SK-N-SH (cell line): ENCODE measurements at regions not wholly inside any gene's neighbourhood (a gene's known extent, or its start where the extent isn't known, plus 50 kb on each side); places are given as distances from the start of the nearest gene placed in this dataset.

ENCODE experiments used
- CTCF ChIA-PET: fragments of 300-600, 350-600 bp; formaldehyde crosslinking; extraction: SDS; loops from one replicate; lab custom pipeline; 2021; lab: Yijun Ruan, JAX
- POLR2A ChIA-PET: fragments of 350-600 bp; sonication (Branson Sonifier 250); formaldehyde crosslinking; extraction: SDS; loops from one replicate; lab custom pipeline; 2020; ENCODE audit warnings: antibody characterized with exemption, inconsistent platforms; lab: Yijun Ruan, JAX
- DNase-seq: peaks from one replicate; pipeline ENCODE4 v3.0.0; 2012
- H2AFZ ChIP-seq: fragments of 200-600 bp; sonication (generic); 2 replicates; pipeline ENCODE4 v1.8.1; 2016; ENCODE audit warnings: antibody characterized with exemption, mild to moderate bottlenecking, low read depth
- H3F3A ChIP-seq: fragments of 200-600 bp; sonication (generic); replicated peaks from 2 replicates; pipeline ENCODE3; 2016; ENCODE audit warnings: antibody characterized with exemption, mild to moderate bottlenecking; ENCODE audit not compliant: insufficient read depth
- H3K27ac ChIP-seq, 2 experiments: fragments of 200-500 bp in 1 of 2; fragments of 200-600 bp in 1 of 2; sonication (Bioruptor generic) in 1 of 2; sonication (generic), shearing (Covaris generic) in 1 of 2; 2 replicates each; pipeline versions ENCODE4 v1.5.1 to v1.6.1; 2014 to 2016; ENCODE audit warnings: low read depth in 2 of 2, inconsistent platforms in 1 of 2, low read length in 1 of 2, mild to moderate bottlenecking in 1 of 2, mixed read lengths in 1 of 2
- H3K27me3 ChIP-seq: fragments of 200-600 bp; sonication (generic), shearing (Covaris generic); 2 replicates; pipeline ENCODE4 v1.6.1; 2016; ENCODE audit warnings: mixed run types; ENCODE audit not compliant: insufficient read depth
- H3K36me3 ChIP-seq, 2 experiments: fragments of 200-500 bp in 1 of 2; fragments of 200-600 bp in 1 of 2; sonication (Bioruptor generic) in 1 of 2; sonication (generic) in 1 of 2; replicated peaks in 1 of 2; 2 replicates each; pipeline versions ENCODE3 to v1.5.1; 2014 to 2016; ENCODE audit warnings: low read length in 1 of 2, mild to moderate bottlenecking in 1 of 2; ENCODE audit not compliant: insufficient read depth in 2 of 2, control insufficient read depth in 1 of 2
- H3K4me1 ChIP-seq, 2 experiments: fragments of 200-500 bp in 1 of 2; fragments of 200-600 bp in 1 of 2; sonication (Bioruptor generic) in 1 of 2; sonication (generic), shearing (Covaris generic) in 1 of 2; 2 replicates each; pipeline versions ENCODE4 v1.5.1 to v1.6.1; 2014 to 2016; ENCODE audit warnings: low read depth in 1 of 2, low read length in 1 of 2, mixed run types in 1 of 2; ENCODE audit not compliant: insufficient read depth in 2 of 2, control insufficient read depth in 1 of 2
- H3K4me2 ChIP-seq: fragments of 200-600 bp; sonication (generic), shearing (Covaris generic); 2 replicates; pipeline ENCODE4 v1.6.1; 2017; ENCODE audit warnings: mixed run types
- H3K4me3 ChIP-seq, 2 experiments: fragments of 200-500 bp in 1 of 2; fragments of 200-600 bp in 1 of 2; sonication (Bioruptor generic) in 1 of 2; sonication (generic), shearing (Covaris generic) in 1 of 2; 2 replicates each; pipeline versions ENCODE4 v1.5.1 to v1.8.1; 2014 to 2016; ENCODE audit warnings: low read depth in 2 of 2, inconsistent platforms in 1 of 2, low read length in 1 of 2, mild to moderate bottlenecking in 1 of 2, mixed read lengths in 1 of 2, moderate library complexity in 1 of 2
- H3K79me2 ChIP-seq: fragments of 200-600 bp; sonication (generic); 2 replicates; pipeline ENCODE4 v1.8.1; 2017; ENCODE audit warnings: mild to moderate bottlenecking; ENCODE audit not compliant: insufficient read depth
- H3K9ac ChIP-seq: fragments of 200-600 bp; sonication (generic); 2 replicates; pipeline ENCODE4 v1.6.1; 2017; ENCODE audit warnings: mixed run types
- H3K9me2 ChIP-seq: fragments of 200-600 bp; sonication (generic); 2 replicates; pipeline ENCODE4 v1.6.1; 2017; ENCODE audit warnings: mixed run types
- H3K9me3 ChIP-seq: fragments of 200-600 bp; sonication (generic); 2 replicates; pipeline ENCODE4 v1.6.1; 2017; ENCODE audit warnings: mixed run types, mild to moderate bottlenecking, moderate library complexity
- H4K20me1 ChIP-seq: fragments of 200-600 bp; sonication (generic); 2 replicates; pipeline ENCODE4 v1.6.1; 2017; ENCODE audit warnings: mild to moderate bottlenecking, mixed run types; ENCODE audit not compliant: insufficient read depth
- EZH2phosphoT487 ChIP-seq: fragments of 200-600 bp; sonication (generic); IDR thresholded peaks from 2 replicates; pipeline ENCODE4 v1.6.1; 2017; ENCODE audit warnings: low read depth, mixed run types, mild to moderate bottlenecking, antibody characterized with exemption, moderate library complexity, borderline replicate concordance
- FOSL2 ChIP-seq: IDR thresholded peaks from 2 replicates; pipeline ENCODE4 v1.4.0; 2012; ENCODE audit warnings: low read depth, mild to moderate bottlenecking, moderate library complexity, borderline replicate concordance
- FOXJ3 ChIP-seq: sonication (generic); formaldehyde crosslinking; IDR thresholded peaks from 2 replicates; pipeline ENCODE4 v1.5.1; 2020; ENCODE audit warnings: mild to moderate bottlenecking, missing genetic modification reagents
- JUND ChIP-seq: IDR thresholded peaks from 2 replicates; pipeline ENCODE4 v1.4.0; 2012
- NFIC ChIP-seq: IDR thresholded peaks from 2 replicates; pipeline ENCODE4 v1.4.0; 2012; ENCODE audit warnings: borderline replicate concordance
- SMC3 ChIP-seq: IDR thresholded peaks from 2 replicates; pipeline ENCODE4 v1.6.1; 2012; ENCODE audit warnings: low read depth, low read length, improper control_type of control experiment
- WGBS: methylation state at CpG from one replicate; pipeline ENCODE4 v1.1.6; 2017; ENCODE audit warnings: low lambda C conversion rate; 5-methylcytosine and 5-hydroxymethylcytosine counted together
- TF ChIP-seq, protein P1 (sequence below): IDR thresholded peaks from 2 replicates; pipeline ENCODE4 v1.6.1; 2012; ENCODE audit warnings: mild to moderate bottlenecking, low read depth, low read length, moderate library complexity
- TF ChIP-seq, protein P2 (sequence below): fragments of 150-350 bp; IDR thresholded peaks from 2 replicates; pipeline ENCODE4 v1.6.1; 2017; ENCODE audit warnings: antibody characterized with exemption, low read length, low read depth, borderline replicate concordance

DNA sequence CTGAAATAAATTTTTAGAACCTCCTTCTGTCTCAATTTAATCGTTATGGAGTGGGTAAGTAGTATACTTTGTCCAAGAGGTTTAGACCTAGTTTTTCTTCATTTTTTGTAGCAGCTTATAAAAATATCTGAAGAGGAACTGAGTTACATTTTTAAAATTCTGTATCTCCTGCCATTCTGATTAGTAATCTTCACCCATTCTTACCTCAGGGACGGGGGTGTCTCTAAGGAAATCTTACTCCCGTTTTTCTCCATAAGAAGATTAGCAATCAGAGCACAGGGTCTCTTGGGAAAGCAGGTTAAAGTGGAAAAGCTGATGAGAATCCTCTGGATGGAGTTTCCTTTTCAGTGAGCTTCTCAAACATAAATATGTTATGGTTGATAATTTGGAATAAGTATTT lies 259.3 kb upstream of the FAM83B start:
- Histone ChIP-seq H3K36me3 (no peaks in the 10 kb centered on the region), H3K9ac (no peak overlapping the region), H3K9me2 (peaks cover 3% of the 10 kb centered on the region; the same call in 1 of the 2 replicates), H3K4me1 (no peaks in the 10 kb centered on the region), H3K4me3 (no peak overlapping the region), H3K27ac (no peak overlapping the region), H3F3A (no peaks in the 10 kb centered on the region), H3K9me3 (no peaks in the 10 kb centered on the region), H4K20me1 (no peaks in the 10 kb centered on the region), H2AFZ (no peak overlapping the region), H3K27me3 (no peaks in the 10 kb centered on the region), H3K79me2 (no peaks in the 10 kb centered on the region), H3K4me2 (no peak overlapping the region)
- POLR2A ChIA-PET = no interaction called here
- WGBS = 2% methylated on average over 3 of the region's 3 CpGs
- CTCF ChIA-PET = interaction anchor here (2.1 kb wide), 1 partner anchor 12 kb away, joined by 6 read pairs; no protein-coding TSS in a partner anchor
- TF ChIP-seq, protein P1, sequence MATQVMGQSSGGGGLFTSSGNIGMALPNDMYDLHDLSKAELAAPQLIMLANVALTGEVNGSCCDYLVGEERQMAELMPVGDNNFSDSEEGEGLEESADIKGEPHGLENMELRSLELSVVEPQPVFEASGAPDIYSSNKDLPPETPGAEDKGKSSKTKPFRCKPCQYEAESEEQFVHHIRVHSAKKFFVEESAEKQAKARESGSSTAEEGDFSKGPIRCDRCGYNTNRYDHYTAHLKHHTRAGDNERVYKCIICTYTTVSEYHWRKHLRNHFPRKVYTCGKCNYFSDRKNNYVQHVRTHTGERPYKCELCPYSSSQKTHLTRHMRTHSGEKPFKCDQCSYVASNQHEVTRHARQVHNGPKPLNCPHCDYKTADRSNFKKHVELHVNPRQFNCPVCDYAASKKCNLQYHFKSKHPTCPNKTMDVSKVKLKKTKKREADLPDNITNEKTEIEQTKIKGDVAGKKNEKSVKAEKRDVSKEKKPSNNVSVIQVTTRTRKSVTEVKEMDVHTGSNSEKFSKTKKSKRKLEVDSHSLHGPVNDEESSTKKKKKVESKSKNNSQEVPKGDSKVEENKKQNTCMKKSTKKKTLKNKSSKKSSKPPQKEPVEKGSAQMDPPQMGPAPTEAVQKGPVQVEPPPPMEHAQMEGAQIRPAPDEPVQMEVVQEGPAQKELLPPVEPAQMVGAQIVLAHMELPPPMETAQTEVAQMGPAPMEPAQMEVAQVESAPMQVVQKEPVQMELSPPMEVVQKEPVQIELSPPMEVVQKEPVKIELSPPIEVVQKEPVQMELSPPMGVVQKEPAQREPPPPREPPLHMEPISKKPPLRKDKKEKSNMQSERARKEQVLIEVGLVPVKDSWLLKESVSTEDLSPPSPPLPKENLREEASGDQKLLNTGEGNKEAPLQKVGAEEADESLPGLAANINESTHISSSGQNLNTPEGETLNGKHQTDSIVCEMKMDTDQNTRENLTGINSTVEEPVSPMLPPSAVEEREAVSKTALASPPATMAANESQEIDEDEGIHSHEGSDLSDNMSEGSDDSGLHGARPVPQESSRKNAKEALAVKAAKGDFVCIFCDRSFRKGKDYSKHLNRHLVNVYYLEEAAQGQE = no peak
- TF ChIP-seq EZH2phosphoT487 = no peak
- no peak for TF ChIP-seq NFIC
- TF ChIP-seq JUND = no peak
- TF ChIP-seq FOXJ3 (CRISPR knock-in tag) = no peak
- no peak for TF ChIP-seq FOSL2
- no peak for TF ChIP-seq SMC3
- TF ChIP-seq, protein P2, sequence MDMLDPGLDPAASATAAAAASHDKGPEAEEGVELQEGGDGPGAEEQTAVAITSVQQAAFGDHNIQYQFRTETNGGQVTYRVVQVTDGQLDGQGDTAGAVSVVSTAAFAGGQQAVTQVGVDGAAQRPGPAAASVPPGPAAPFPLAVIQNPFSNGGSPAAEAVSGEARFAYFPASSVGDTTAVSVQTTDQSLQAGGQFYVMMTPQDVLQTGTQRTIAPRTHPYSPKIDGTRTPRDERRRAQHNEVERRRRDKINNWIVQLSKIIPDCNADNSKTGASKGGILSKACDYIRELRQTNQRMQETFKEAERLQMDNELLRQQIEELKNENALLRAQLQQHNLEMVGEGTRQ = no peak
- DNase-seq = no peak

DNA sequence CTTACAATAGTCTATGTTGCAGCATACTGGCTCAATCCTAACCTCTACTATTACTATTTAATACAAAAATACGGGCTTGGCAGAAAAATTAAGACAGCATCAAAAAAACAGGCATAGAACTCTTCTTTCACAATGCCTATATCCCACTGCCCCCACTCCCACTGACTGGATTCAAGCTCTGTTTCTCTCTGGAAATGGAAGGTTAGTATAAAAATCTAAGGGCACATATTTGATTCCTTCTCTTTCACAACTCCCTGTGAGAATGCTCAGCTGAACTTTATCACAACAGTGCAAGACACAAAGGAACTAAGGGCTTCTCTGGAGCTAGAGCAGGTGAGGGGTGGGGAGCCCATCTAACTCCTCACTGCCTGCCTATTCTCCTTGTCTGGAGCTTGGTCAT lies 258.4 kb upstream of the FAM83B start:
- no peak for TF ChIP-seq FOSL2
- 4% methylated on average over 1 of the region's 1 CpG for WGBS
- no peaks in the 10 kb centered on the region for H3K4me1 ChIP-seq
- H3F3A ChIP-seq = no peaks in the 10 kb centered on the region
- no peaks in the 10 kb centered on the region for H4K20me1 ChIP-seq
- POLR2A ChIA-PET = no interaction called here
- H3K4me3 ChIP-seq = no peak overlapping the region
- no peaks in the 10 kb centered on the region for H3K79me2 ChIP-seq
- H3K36me3 ChIP-seq = no peaks in the 10 kb centered on the region
- no peak overlapping the region for H3K4me2 ChIP-seq
- H3K27me3 ChIP-seq = no peaks in the 10 kb centered on the region
- CTCF ChIA-PET = no interaction called here
- no peak overlapping the region for H3K9ac ChIP-seq
- no peak overlapping the region for H2AFZ ChIP-seq
- DNase-seq = no peak
- H3K9me2 ChIP-seq = peaks cover 3% of the 10 kb centered on the region; the same call in 1 of the 2 replicates
- no peaks in the 10 kb centered on the region for H3K9me3 ChIP-seq
- H3K27ac ChIP-seq = no peak overlapping the region
